ENCODE measurements at regions not wholly inside any gene's neighbourhood (a gene's known extent, or its start where the extent isn't known, plus 50 kb on each side); places are given as distances from the start of the nearest gene placed in this dataset.
A peak's percentile ranks its signal among the peaks of the same experiment; 100 is the strongest.
"Not testable (repeated sequence)": the region's sequence is repeated elsewhere in the genome, so short reads cannot be mapped to it uniquely, and the experiment has no call there.

DNA sequence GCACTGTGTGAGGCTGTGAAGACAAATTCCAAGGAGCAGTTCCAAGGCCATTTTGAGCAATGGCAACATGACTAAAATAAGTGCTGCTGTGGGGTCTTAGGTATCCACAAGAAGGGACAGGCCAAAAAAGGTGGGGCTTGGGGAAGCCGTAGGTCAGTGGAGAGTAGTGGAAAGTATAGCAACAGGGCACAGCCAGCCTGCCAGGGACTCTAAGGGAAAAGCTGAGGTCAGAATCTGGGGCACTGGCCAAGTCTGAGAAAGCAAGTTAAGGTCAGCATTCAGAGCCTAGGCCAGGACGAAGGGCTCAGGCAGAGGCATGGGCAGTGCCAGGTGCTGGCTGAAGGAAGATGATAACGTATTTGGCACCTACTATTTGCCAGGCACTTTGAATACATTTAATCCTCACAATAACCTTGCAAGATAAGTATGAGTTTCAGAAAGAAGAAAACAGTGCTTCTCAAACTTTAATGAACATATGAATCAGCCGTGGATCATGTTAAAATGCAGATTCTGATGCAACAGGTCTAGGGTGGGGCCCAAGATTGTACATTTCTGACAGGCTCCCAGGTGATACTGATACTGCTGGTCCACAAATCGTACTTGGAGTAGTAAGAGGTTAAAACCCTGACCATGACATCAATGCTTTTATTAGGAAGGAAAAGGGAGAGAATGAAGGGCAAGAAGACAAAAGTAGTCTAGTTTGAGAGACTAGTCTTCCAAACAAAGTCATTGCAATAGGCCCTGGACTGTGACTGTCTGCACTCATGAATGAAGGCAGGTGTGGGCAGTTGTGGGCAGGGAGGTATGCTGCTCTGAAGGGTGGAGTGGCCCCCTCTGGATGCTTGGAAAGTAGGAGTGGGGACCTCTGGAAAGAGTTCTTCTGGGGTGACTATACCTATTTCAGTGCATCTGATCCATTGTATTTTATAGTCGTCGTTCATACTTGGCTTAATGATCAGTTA lies 106.3 kb upstream of the ANKRD28 start:
- peak; percentile 46 for DNase-seq

DNA sequence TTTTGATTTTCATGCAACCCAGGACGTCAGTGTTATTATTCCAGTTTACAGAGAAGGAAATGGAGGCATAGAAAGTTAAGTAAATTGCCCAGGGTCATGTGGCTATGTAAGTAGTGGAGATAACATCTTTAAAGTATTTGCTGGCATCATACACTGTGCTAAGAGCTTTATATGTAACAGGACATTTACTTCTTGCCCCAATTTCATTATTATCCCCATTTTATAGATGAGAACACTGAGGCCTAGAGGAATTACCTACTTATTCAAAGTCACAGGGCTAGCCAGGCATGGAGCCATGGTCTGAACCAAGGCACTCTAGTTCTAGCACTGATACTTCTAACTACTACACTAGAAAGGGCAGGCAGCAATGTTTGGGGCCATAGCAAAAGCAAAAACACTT lies 107.3 kb upstream of the ANKRD28 start:
- DNase-seq: no peak

DNA sequence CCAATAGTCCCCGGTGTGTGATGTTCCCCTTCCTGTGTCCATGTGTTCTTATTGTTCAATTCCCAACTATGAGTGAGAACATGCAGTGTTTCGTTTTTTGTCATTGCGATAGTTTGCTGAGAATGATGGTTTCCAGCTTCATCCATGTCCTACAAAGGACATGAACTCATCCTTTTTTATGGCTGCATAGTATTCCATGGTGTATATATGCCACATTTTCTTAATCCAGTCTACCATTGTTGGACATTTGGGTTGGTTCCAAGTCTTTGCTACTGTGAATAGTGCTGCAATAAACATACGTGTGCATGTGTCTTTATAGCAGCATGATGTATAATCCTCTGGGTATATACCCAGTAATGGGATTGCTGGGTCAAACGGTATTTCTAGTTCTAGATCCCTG lies 109.6 kb upstream of the ANKRD28 start:
- not testable (repeated sequence) for DNase-seq

DNA sequence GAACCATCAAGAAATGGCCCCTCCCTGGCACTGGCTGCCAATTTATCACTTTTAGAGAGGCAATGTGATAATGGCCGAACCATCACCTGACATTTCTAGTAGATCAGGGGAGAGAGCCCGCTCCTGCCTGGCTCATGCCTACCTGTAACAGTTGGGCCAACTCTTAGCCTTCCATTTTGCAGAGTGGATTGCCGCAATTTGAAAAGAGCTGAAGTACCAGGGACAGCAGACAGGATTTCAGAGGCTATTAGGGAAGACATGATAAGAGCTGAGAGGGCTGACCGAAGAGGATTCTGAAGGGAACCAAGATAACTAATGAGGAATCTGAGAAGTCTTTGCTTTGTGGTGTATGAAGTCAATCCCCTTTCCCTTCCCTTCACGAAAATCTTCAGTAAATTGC lies 121.2 kb upstream of the ANKRD28 start:
- no peak for DNase-seq

DNA sequence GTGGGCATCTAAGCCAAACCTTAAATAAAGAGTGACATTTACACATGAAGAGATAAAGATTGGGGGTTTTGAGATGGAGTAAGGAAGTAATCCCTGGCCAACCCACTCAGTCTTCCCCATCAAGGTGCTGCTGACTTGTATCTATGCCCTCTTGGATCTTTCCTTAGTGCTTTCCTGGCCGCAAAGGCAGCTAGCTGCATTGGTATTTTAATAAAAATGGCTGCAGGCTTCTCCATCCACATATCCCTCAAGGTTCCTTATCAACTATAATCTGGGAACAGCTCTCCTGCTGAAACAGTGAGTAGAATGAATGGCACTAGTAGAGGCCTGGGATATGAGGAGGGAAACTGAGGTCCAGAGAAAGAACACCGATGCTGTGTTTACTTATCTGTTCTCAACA lies 122.2 kb upstream of the ANKRD28 start:
- no peak for DNase-seq

DNA sequence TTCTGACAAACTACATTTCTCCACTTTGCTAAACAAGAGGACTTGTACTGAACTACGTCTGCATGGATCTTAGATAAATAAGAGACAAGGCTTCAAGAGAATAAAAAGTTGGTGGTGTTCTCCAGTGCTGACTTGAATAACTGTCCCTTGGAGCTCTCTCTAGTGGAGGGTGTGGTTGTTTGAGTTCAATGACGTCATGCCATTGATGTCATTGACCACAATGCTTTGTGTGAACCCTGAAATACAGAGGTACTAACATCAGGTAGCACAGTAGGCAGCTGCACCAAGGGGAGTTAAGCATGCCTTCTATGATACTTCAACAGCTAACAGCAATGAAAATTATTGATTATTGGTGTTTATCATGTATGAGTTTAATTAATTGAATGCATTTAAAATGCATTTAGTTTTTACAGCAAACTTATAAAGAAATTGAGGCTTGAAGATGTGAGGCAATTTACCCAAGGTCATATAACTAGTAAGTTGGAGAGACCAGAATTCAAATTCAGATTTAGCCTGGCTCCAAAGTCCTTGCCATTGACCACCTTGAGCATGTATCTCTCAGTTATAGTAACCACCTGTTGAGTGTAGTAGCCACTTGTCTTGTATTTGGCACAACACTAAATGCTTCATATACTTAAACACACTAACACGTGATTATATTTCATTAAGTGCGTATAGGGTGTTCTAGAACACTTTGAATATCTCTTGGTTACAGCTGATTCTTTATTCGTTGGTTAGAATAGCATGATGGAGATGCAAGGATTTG lies 126.0 kb upstream of the ANKRD28 start:
- DNase-seq: no peak

DNA sequence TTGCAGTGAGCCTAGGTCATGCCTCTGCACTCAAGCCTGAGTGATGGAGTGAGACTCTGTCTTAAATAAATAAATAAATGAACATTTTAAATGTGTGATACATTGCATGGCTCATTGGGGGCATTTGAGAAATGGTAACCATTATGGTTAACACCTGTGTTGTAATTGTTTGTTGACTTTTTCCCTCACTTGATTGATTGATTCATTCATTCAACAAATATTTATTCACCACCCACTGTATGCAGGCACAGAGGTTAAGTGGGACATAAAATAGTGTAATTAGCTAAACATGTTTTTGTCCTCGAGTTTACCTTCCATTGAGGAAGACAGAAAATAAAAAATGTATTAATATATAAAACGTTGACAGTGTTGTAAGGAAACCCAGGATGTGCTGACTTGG lies 127.1 kb upstream of the ANKRD28 start:
- no peak for DNase-seq

DNA sequence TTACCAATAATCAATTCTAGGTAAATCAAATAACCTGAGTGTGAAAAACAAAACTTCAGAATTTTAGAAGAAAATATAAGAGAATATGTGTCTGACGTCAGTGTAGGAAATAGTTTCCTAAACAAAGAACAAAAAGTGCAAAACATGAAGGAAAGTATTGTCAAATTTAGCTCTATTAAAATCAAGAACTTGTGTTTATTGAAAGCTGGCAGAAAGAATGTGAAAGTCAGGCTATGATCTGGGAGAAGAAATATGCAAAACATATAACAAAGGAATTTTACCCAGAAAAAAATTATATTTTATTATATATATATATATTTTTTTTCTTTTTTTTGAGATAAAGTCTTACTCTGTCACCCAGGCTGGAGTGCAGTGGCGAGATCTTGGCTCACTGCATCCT lies 129.1 kb upstream of the ANKRD28 start:
- DNase-seq: no peak

DNA sequence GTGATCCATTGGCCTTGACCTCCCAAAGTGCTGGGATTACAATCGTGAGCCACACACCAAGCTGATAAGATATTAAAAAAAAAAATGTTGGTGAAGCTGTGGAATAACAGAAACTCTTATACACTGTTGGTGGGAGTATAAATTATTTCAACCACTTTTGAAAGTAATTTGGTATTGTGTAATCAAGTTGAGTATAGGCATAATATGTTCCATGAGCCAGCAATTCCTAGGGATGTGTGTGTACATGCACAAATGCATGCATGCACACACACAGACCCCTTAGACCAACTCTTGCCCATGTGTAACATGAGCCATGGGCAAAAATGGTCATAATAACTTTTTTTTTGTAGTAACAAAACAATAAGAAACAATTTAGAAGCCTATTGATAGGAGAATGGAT lies 130.2 kb upstream of the ANKRD28 start:
- no peak for DNase-seq

DNA sequence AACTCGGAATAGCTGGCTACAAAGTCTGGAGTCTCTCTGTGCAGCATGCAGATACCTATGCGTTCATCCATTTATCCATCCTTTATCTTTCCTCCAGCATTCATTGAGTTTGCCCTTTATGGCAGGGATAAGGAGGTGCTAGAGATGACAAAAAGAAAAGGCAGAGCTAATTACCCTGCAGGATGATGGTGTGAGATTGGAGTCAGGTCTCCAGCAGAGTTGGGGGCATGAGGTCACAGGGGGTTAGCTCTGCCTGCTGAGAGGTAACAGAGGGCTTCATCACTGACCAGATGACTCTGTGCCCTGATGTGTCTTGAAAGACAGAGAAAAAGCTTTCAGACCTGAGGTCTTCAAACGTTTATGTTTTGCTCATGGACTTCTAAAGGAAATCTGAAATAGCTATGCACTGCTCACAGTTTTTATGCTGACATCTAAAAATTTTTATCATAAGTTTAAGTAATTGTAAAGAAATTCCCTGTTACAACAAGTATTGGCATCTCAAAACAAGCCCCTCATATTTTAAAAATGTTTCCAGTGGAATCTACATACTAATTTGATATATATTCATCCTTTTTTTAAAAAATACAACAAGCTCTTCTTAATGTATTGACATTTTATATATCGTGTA lies 132.3 kb upstream of the ANKRD28 start:
- no peak for DNase-seq

DNA sequence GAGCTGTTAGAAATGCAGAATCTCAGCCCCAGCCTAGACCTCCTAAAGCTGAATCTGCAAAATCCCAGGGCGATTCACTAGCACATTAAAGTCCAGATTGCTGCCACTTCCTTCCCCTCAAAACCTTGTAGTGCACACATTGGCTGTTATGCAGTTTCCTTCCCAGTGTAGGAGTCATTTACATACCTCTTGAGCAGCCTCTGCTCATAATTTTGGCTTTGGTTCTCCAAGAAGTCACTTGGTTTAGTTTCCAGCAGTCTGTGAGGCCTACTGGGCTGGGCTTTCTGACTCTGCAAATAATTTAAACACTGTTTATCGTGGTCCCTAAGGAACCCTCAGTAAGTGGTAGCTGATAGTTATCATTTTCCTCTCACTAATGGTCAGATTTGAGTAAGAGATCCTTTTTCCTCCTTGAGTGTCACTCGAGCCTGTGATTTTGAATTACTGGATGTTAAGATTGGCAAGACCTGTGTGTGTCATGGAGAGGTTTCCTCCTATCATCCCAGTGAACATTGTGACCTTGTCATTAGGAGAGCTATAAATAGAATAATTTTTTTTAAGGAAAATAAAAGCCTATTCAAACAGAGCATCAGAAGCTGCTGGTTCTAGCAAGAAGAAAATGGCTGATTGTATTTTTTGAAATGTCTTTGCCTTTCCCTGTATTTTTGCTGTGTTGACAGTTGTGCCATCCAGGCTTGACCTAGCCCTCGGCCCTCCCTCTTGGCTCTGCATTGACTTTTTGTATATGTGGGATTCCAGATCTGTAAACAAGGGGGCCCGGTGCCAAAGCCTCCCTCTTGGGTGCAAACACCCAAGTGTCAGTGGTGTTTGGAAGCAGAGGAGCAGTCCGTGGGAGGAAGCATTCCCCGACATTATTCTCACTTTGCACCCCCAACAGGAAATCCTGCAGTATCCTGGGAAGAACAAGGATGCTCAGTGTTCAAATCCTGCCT lies 134.8 kb upstream of the ANKRD28 start:
- DNase-seq: no peak

DNA sequence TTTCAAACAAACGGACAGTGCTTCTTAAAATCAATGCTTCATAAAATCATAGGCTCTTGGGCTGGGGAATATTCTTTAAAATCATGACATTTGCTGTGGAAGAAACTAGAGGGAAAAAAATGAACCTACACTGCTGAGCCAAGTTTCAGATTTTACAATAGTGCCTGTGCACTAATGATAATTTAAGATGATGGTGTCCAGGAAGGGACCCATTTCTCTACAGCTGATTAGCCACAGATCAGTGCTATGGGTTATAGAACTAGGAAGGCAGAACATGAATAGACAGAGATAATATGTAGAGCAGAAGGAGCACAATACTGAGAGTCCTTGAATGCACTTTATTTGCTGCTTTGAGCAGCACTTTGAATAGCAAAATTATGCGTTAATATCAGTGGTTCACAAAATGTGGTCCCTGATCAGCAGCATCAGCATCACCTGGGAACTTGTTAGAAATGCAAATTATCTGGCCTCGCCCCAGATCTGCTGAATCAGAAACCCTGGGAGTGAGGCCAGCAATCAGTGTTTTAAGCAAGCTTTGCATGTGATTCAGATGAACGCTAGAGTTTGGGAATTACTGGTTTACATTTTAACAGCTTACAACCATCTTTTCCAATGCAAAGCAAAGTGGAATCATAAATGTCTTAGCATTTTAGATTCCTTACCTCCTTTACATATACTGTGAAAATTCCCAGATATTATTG lies 135.8 kb upstream of the ANKRD28 start:
- no peak for DNase-seq

DNA sequence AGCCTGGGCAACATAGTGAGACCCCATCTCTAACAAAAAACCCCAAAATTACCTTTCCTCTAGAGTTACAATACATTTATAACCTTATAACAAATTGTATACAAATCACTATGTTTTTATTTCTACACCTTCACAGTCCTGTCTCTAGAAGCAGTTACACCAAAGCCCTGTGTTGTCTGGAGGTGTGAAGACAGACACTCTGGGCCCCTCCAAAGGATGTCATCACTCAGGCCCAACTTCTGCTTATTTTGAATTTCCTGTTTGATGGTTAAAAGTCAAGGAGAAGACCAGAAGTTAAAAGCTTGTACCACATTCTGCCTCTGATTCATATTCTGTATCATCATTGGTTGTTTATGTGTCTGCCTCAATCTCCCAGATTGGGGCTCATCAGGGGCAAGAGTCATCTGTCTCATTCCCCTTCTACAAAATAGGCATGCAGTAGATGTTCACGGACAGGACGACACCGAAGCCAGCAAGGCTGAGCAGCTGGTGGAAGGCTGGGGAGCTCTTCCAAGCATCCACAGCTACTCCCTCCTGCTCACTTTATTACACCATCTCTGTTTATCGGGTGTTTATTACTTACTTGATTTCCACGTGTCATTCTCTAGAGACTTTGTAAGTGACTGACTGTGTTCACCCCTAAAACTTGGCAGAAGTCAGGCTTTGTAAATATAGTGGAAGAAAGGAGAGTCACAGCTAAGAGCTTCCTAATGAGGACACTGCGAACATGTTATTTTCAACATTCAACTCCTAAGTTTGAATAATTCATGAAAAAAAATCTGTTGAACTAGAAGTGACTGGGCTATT lies 136.8 kb upstream of the ANKRD28 start:
- no peak for DNase-seq

DNA sequence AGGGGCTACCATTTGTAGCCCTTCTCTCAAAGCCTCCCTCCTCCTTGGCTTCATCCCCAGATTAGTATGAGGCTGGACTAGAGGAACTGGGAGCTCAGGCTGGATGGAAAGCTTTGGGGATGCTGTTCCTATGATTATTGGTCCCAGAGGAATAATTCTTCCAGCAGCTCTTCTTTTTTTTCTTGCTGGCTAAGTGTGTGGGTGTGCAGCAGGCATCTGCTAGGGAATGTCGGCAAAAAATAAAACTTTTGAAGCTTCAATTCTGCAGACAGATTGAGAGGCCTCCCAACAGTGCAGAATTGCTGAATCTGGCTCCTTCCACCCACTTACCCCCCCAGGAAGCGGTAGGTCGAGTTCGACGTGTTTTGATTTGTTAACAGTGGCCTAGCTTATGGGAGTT lies 138.5 kb upstream of the ANKRD28 start:
- DNase-seq: no peak

DNA sequence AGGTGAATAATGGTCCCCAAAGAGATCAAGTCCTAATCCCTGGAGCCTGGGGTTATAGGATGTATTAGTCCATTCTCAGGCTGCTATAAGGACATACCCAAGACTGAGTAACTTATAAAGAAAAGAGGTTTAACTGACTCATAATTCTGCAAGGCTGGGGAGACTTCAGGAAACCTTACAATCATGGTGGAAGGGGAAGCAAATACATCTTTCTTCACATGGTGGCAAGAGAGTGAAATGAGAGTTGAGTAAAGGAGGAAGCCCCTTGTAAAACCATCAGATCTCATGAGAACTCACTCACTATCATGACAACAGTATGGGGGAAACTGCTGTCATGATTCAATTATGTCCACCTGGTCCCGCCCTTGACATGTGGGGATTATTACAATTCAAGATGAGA lies 142.9 kb upstream of the ANKRD28 start:
- no peak for DNase-seq

DNA sequence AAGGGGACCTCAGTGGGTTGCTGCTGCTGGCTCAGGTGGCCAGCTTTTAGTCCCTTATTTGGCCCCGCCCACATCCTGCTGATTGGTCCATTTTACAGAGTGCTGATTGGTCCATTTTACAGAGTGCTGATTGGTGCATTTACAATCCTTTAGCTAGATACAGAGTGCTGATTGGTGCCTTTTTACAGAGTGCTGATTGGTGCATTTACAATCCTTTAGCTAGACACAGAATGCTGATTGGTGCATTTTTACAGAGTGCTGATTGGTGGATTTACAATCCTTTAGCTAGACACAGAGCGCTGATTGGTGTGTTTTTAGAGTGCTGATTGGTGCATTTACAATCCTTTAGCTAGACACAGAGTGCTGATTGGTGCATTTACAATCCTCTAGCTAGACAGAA lies 143.7 kb upstream of the ANKRD28 start:
- DNase-seq: not testable (repeated sequence)

DNA sequence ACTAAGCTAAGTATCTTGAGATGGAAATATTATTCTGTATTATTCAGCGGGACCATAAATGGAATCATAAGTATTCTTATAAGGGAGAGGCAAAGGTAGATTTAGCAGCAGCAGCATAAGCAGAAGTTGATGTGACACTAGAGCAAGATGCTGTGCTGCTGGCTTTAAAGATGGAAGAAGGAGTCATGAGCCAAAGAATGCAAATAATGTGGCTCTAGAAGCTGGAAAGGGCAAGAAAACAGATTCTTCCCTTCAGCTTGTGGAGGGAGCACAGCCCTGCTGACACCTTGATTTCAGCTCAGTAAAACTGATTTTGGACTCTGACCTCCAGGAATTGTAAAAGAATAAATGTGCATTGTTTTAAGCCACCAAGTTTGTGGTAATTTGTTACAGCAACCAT lies 144.2 kb upstream of the ANKRD28 start:
- DNase-seq: no peak

DNA sequence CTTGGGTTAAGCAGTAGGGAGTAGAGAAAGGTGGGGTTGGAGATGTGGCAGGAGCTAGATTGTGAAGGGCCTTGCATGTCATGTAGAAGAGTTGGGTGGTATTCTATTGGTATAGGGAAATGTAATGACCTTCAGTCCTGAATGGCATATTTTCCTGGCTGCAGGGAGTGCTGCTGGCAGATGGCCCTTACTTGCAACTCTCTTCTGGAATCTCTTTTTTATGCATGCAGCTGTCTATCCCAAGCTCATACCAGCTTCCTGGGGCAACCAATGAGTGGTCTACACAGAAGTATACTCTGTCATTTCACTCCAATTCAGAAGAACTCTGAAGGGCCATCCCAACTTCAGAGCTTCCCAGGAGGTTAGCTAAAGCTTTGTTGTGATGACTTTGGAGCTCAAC lies 144.7 kb upstream of the ANKRD28 start:
- no peak for DNase-seq

DNA sequence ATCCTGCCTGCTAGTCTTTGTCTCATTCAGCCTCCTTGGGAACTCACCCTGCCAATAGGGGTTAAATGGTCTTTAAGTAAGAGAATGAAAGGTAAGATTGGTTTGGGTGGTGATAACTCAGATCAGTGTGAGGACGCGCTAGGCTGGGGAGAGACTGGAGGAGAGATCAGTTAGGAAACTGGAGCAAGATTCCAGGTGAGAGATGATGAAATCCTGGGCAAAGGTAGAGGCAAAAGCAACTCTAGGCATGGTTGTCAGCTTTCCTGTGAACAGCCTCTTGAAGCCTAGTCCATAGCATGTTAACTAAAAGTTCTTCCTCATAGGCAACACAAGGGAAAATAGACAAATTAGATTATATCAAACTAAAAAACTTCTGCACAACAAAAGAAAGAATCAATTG lies 145.2 kb upstream of the ANKRD28 start:
- DNase-seq: no peak

DNA sequence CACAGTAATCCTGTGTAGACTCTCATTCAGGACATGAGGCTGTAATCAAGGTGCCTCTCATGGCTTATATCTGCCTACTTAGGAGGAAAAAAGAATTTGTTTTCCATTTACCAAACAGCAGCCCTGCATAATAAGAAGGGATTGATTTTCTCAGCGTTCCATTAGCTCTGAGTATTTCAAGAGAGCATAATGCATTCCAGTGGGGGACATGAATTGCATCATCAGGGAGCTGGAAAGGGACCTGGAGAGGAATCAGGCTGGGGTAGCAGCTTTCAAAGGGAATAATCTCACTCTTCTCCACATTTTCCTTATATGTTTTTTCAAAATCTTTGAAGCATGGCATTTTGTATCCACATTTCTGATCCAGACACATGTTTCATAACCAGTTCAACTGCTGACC lies 150.6 kb upstream of the ANKRD28 start:
- no peak for DNase-seq
